HUES6 (cell line): ENCODE measurements at regions not wholly inside any gene's neighbourhood (a gene's known extent, or its start where the extent isn't known, plus 50 kb on each side); places are given as distances from the start of the nearest gene placed in this dataset.

ENCODE experiments used
- H3K27ac ChIP-seq: 2 replicates; pipeline ENCODE4 v1.7.0; 2013; ENCODE audit warnings: low read depth, mild to moderate bottlenecking, low read length, inconsistent platforms
- H3K27me3 ChIP-seq: 2 replicates; pipeline ENCODE4 v1.6.1; 2013; ENCODE audit warnings: low read length; ENCODE audit not compliant: control insufficient read depth, insufficient read depth
- H3K36me3 ChIP-seq: 2 replicates; pipeline ENCODE4 v1.6.1; 2013; ENCODE audit warnings: low read length; ENCODE audit not compliant: control insufficient read depth, insufficient read depth
- H3K4me1 ChIP-seq: 2 replicates; pipeline ENCODE4 v1.6.1; 2013; ENCODE audit warnings: low read length; ENCODE audit not compliant: control insufficient read depth, insufficient read depth
- H3K4me3 ChIP-seq: 2 replicates; pipeline ENCODE4 v1.5.1; 2013; ENCODE audit warnings: low read depth, low read length
- H3K9ac ChIP-seq: one replicate; pipeline ENCODE4 v1.6.1; 2013; ENCODE audit warnings: mild to moderate bottlenecking, low read length
- H3K9me3 ChIP-seq: 2 replicates; pipeline ENCODE4 v1.6.1; 2013; ENCODE audit warnings: low read depth, low read length; ENCODE audit not compliant: control insufficient read depth, insufficient read depth

GRCh38 chrX:88397551-88397950 is 349.5 kb upstream of the CPXCR1 start:
- Histone ChIP-seq H3K9ac (no peak overlapping the region), H3K9me3 (no peaks in the 10 kb centered on the region), H3K27ac (no peak overlapping the region), H3K36me3 (no peaks in the 10 kb centered on the region), H3K27me3 (no peaks in the 10 kb centered on the region), H3K4me1 (0 out of 2 replicates have a peak, but pooled peaks cover 4% of the 10 kb centered on the region), H3K4me3 (no peak overlapping the region)

DNA sequence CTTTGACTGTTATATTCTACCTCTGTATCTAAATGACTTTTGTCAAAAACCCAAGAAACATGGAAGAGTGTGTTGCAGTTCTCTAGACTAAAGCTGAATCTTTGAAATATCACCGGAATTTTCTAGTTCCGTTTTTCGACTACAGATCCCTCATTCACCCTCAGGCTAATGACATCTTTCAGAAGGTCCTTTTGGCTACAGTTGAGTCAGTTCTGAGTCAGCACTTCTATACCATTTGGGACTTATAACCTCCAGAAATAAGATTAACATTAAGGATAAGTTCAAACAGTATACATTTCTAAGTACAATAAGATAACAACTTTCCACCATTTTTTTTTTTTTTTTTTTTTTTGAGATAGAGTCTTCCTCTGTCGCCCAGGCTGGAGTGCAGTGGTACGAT is 331.0 kb upstream of the CPXCR1 start:
- H3K4me3 ChIP-seq: no peak overlapping the region
- no peaks in the 10 kb centered on the region for H3K4me1 ChIP-seq
- H3K27me3 ChIP-seq: no peaks in the 10 kb centered on the region
- H3K27ac ChIP-seq: no peak overlapping the region
- H3K9ac ChIP-seq: no peak overlapping the region
- 0 out of 2 replicates have a peak, but pooled peaks cover 3% of the 10 kb centered on the region for H3K9me3 ChIP-seq
- no peaks in the 10 kb centered on the region for H3K36me3 ChIP-seq

DNA sequence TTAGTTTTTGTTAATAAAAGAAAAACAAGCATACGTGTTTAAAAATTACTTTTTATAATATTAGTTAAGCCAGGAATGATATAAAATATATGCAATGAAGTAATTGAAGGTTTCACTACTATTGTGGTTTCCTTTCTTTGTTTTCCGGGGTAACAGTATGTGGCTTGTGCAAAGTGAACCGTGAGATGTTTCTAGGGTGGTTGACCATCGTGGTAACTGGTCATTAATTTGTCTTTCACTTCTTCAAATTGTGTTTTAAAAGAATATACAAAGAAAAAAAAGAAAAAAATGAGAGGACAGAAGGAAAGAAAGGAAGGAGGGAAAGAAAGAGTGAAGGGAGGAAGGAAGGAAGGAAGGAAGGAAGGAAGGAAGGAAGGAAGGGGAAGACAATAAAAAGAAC is 330.1 kb upstream of the CPXCR1 start:
- Histone ChIP-seq H3K9me3 (0 out of 2 replicates have a peak, but pooled peaks cover 3% of the 10 kb centered on the region), H3K4me3 (no peak overlapping the region), H3K9ac (no peak overlapping the region), H3K27me3 (no peaks in the 10 kb centered on the region), H3K27ac (no peak overlapping the region), H3K4me1 (no peaks in the 10 kb centered on the region), H3K36me3 (no peaks in the 10 kb centered on the region)

- Histone ChIP-seq H3K9ac (no peak overlapping the region), H3K27me3 (no peaks in the 10 kb centered on the region), H3K36me3 (no peaks in the 10 kb centered on the region), H3K4me3 (no peak overlapping the region), H3K27ac (no peak overlapping the region), H3K4me1 (no peaks in the 10 kb centered on the region), H3K9me3 (0 out of 2 replicates have a peak, but pooled peaks cover 3% of the 10 kb centered on the region)
Observed at GRCh38 chrX:88424071-88424470, 323.0 kb upstream of the CPXCR1 start.

DNA sequence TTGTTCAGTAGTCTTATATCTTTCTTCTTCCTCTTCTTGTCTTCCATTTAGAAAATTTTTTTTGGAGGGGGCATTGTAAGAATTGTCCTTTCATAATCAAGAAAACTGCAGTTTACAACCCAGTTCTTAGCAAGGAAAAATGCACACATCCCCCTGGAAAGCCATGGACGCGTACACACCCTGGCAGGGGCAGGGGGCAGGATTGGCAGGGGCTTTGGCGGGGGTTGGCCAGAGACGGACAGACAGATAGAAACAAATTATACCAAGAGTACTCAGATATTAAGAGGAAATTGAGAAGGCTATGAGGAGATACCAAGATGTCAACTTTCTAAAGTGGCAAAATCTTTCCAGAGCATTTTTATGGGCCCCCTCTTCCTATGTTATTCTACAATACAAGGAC is 322.5 kb upstream of the CPXCR1 start:
- H3K27ac ChIP-seq: no peak overlapping the region
- H3K9me3 ChIP-seq: 0 out of 2 replicates have a peak, but pooled peaks cover 3% of the 10 kb centered on the region
- H3K4me1 ChIP-seq: no peaks in the 10 kb centered on the region
- H3K4me3 ChIP-seq: no peak overlapping the region
- H3K27me3 ChIP-seq: no peaks in the 10 kb centered on the region
- no peak overlapping the region for H3K9ac ChIP-seq
- H3K36me3 ChIP-seq: no peaks in the 10 kb centered on the region

DNA sequence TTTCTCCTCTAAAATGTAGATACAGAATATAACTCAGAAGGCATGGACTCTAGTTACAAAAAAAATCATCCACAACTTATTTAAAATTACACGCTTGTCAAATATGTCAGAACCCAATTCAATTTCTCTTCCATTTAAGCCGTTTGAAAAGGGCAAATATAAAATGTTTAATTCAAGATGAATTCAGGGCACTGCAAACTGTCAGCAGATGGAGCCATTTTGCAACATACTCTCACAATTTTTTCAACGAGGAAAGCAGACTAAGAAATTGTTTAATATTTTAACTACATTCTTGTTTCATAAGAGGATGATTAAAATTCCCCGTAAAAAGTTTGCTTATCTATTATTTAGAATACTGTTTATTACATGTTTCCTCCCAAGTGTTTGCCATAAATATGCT is 321.3 kb upstream of the CPXCR1 start:
- Histone ChIP-seq H3K9me3 (no peaks in the 10 kb centered on the region), H3K4me1 (no peaks in the 10 kb centered on the region), H3K27ac (no peak overlapping the region), H3K36me3 (no peaks in the 10 kb centered on the region), H3K9ac (no peak overlapping the region), H3K4me3 (no peak overlapping the region), H3K27me3 (no peaks in the 10 kb centered on the region)

DNA sequence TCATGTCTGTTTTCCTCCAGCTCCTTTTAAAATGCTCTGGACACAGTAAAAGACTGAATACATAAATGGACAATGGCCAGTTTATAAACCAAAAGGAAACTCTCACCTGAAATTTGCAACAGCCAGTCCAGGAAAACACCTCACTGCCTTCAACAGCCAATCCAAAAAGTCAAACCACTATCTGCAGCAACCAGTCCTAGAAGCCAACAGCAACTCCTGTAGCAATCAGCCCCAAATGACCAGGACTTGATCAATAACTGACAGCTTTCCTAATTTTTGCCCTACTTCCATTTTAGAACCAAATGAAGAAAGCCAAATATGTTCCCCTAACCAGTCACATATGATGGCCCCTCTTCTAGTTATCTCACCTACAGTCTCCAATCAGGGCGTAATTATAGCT is 309.5 kb upstream of the CPXCR1 start:
- Histone ChIP-seq H3K27ac (no peak overlapping the region), H3K4me3 (no peak overlapping the region)

GRCh38 chrX:88438209-88438608 is 308.8 kb upstream of the CPXCR1 start:
- Histone ChIP-seq H3K27me3 (no peaks in the 10 kb centered on the region), H3K4me3 (no peak overlapping the region), H3K36me3 (no peaks in the 10 kb centered on the region), H3K9ac (no peak overlapping the region), H3K27ac (no peak overlapping the region), H3K4me1 (no peaks in the 10 kb centered on the region), H3K9me3 (no peaks in the 10 kb centered on the region)

More for the DNA sequence above, 309.5 kb upstream of the CPXCR1 start:
- Histone ChIP-seq H3K4me1 (no peaks in the 10 kb centered on the region), H3K9ac (no peak overlapping the region), H3K9me3 (no peaks in the 10 kb centered on the region), H3K27me3 (no peaks in the 10 kb centered on the region), H3K36me3 (no peaks in the 10 kb centered on the region)

DNA sequence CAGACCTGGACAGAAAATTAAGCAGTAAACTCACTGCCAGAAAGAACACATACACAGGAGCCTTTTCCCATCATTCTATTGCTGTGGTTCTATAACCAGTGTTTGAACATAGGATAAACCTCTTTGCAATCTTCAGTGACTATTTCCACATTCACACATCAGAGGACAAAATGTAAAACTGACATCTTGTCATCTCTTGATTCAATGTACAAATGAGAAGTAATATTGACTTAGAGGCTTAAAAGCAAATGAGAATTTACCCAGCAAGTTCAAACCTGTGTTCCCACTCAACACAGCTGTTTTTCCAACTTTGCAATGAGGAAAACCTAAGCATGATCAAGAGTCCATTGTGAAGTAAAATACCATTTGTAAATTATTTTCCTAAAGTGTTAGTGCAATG is 307.1 kb upstream of the CPXCR1 start:
- Histone ChIP-seq H3K27me3 (no peaks in the 10 kb centered on the region), H3K4me1 (no peaks in the 10 kb centered on the region), H3K9me3 (no peaks in the 10 kb centered on the region), H3K36me3 (no peaks in the 10 kb centered on the region), H3K9ac (no peak overlapping the region), H3K4me3 (no peak overlapping the region), H3K27ac (no peak overlapping the region)
